GM21717 (cell line): ENCODE measurements at regions not wholly inside any gene's neighbourhood (a gene's known extent, or its start where the extent isn't known, plus 50 kb on each side); places are given as distances from the start of the nearest gene placed in this dataset.

Experiments used
- ATAC-seq: cut with Tn5 transposase; IDR thresholded peaks from one replicate; pipeline ENCODE4 v1.9.1; 2021; ENCODE audit warnings: mild to moderate bottlenecking, moderate library complexity; ENCODE audit not compliant: unreplicated experiment

- ATAC-seq = no peak
Observed at GRCh38 chr15:60204131-60204885, 193.5 kb downstream of the ANXA2 start.

- no peak for ATAC-seq
Observed at GRCh38 chr15:60208709-60209108, 189.1 kb downstream of the ANXA2 start.

GRCh38 chr15:60212536-60212935 lies 185.2 kb downstream of the ANXA2 start:
- ATAC-seq = no peak

GRCh38 chr15:60213377-60214000 lies 184.3 kb downstream of the ANXA2 start:
- no peak for ATAC-seq

GRCh38 chr15:60214201-60214600 lies 183.6 kb downstream of the ANXA2 start:
- ATAC-seq = no peak

GRCh38 chr15:60215225-60215963 lies 182.4 kb downstream of the ANXA2 start:
- no peak for ATAC-seq

GRCh38 chr15:60217161-60217560 lies 180.6 kb downstream of the ANXA2 start:
- no peak for ATAC-seq

- no peak for ATAC-seq
Observed at GRCh38 chr15:60218256-60218655, 179.5 kb downstream of the ANXA2 start.

GRCh38 chr15:60219866-60220265 lies 177.9 kb downstream of the ANXA2 start:
- ATAC-seq = no peak

- no peak for ATAC-seq
Observed at GRCh38 chr15:60221356-60221755, 176.4 kb downstream of the ANXA2 start.

- ATAC-seq = no peak
Observed at GRCh38 chr15:60222404-60222803, 175.4 kb downstream of the ANXA2 start.

GRCh38 chr15:60223176-60223575 lies 174.6 kb downstream of the ANXA2 start:
- ATAC-seq = no peak

GRCh38 chr15:60226924-60227323 lies 170.9 kb downstream of the ANXA2 start:
- no peak for ATAC-seq

GRCh38 chr15:60228101-60228500 lies 169.7 kb downstream of the ANXA2 start:
- ATAC-seq = no peak

- no peak for ATAC-seq
Observed at GRCh38 chr15:60228619-60229018, 169.2 kb downstream of the ANXA2 start.

GRCh38 chr15:60235951-60236710 lies 161.7 kb downstream of the ANXA2 start:
- ATAC-seq = no peak

GRCh38 chr15:60237446-60237845 lies 160.3 kb downstream of the ANXA2 start:
- ATAC-seq = no peak

GRCh38 chr15:60243769-60244168 lies 154.0 kb downstream of the ANXA2 start:
- ATAC-seq = no peak

GRCh38 chr15:60244813-60245212 lies 153.0 kb downstream of the ANXA2 start:
- ATAC-seq = no peak

GRCh38 chr15:60250316-60250715 lies 147.5 kb downstream of the ANXA2 start:
- no peak for ATAC-seq
